GM12873 (cell line): ENCODE measurements at regions not wholly inside any gene's neighbourhood (a gene's known extent, or its start where the extent isn't known, plus 50 kb on each side); places are given as distances from the start of the nearest gene placed in this dataset.

Experiments
- TF ChIP-seq, protein P1 (sequence below): IDR thresholded peaks from 2 replicates; pipeline ENCODE4 v1.5.1; 2012; ENCODE audit warnings: low read depth, mild to moderate bottlenecking, moderate library complexity, low read length, control low read depth; ENCODE audit not compliant: insufficient read depth; ENCODE audit errors: missing control alignments

DNA sequence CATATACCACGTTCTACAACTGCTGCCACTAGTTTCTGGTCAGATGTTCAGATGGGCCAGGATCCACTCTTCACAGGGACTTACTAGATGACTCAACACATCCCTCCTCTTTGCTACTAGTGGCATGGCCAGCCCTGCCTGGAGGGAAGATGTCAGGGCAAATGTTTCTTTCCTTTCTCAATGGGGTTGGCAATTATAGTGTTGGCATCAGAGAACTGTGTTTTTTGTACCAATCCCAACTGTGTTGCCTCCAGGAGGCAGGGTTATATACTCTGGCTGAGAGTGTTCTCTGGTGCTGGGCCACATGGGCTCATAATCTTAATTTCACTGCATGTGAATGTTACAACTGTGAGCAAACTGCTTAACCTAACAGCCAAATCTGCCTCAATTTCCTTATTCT lies 69.9 kb upstream of the AVPR1A start:
- TF ChIP-seq, protein P1, sequence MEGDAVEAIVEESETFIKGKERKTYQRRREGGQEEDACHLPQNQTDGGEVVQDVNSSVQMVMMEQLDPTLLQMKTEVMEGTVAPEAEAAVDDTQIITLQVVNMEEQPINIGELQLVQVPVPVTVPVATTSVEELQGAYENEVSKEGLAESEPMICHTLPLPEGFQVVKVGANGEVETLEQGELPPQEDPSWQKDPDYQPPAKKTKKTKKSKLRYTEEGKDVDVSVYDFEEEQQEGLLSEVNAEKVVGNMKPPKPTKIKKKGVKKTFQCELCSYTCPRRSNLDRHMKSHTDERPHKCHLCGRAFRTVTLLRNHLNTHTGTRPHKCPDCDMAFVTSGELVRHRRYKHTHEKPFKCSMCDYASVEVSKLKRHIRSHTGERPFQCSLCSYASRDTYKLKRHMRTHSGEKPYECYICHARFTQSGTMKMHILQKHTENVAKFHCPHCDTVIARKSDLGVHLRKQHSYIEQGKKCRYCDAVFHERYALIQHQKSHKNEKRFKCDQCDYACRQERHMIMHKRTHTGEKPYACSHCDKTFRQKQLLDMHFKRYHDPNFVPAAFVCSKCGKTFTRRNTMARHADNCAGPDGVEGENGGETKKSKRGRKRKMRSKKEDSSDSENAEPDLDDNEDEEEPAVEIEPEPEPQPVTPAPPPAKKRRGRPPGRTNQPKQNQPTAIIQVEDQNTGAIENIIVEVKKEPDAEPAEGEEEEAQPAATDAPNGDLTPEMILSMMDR = no peak

DNA sequence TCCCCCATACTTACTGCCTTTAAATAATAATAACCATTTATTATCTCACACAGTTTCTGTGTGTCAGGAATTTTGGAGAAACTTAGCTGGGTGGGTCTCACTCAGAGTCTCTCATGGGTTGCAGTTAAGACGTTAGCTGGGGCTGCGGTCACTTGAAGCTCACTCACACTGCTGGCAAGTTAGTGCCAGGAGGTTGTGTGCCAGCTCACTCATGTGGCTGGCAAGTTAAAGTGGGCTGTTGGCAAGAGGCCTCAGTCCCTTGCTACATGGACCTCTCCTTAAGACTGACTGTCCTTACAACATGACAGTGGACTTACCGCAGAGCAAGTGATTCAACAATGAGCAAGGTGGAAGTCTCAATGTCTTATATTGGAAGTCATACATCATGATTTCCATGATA lies 61.3 kb upstream of the AVPR1A start:
- TF ChIP-seq, protein P1 = no peak

DNA sequence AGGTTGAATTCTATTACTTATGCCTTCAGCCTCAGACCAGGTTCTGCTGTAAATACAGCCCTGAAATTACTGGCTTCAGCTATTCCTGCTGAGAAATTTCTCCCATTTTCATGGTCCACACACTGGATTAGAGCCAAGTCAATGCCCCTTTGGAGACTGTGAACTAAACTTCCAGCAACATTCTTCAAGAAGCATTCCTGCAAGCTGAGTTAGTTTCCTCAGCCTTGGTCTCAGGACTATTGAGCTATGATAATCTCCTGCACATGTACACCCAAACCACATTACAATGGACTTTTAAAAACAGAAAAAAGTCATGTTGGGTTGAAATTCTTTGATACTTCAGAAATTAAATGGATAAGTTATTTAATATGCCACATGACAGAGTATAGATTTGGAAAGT lies 58.0 kb upstream of the AVPR1A start:
- TF ChIP-seq, protein P1 = no peak

DNA sequence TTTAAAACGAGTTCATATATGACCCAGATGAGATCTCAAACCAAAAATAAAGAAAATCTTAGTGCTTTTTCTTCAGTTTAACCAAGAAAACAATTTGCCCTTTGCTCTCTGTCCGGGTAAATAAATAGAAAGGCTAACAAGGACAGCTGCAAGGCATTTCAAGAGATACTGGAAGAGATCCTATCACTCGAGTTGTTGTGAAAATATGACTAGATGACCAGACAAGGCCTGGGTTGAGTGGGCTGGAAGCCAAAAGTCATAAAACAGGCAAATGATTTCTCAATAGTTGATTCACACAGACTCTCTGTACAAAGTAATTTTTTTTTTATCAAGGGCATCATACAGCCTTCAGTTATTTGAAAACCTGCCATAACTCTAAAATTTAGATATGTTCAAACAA lies 55.9 kb upstream of the AVPR1A start:
- TF ChIP-seq, protein P1 = no peak

DNA sequence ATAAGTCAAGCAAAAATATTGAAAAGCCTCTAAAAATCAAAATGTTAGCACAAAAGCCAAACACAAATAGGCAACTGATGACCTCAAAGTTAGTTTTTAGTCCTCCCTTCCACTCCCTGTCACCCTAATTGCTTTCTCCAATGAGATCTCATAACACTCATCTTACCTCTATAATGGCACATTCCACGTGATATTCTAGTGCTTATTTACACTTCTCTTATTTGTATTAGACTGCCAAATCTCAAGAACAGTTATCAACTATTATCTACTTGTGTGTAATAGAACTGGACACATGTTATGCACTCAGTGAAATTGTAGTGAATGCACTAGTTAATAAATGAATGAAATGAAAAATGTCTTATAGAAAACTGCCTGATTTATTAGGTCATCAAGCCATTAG lies 55.5 kb upstream of the AVPR1A start:
- TF ChIP-seq, protein P1 = no peak
